ENCODE measurements at regions not wholly inside any gene's neighbourhood (a gene's known extent, or its start where the extent isn't known, plus 50 kb on each side); places are given as distances from the start of the nearest gene placed in this dataset.
A peak's percentile ranks its signal among the peaks of the same experiment; 100 is the strongest.
"Not testable (repeated sequence)": the region's sequence is repeated elsewhere in the genome, so short reads cannot be mapped to it uniquely, and the experiment has no call there.

DNA sequence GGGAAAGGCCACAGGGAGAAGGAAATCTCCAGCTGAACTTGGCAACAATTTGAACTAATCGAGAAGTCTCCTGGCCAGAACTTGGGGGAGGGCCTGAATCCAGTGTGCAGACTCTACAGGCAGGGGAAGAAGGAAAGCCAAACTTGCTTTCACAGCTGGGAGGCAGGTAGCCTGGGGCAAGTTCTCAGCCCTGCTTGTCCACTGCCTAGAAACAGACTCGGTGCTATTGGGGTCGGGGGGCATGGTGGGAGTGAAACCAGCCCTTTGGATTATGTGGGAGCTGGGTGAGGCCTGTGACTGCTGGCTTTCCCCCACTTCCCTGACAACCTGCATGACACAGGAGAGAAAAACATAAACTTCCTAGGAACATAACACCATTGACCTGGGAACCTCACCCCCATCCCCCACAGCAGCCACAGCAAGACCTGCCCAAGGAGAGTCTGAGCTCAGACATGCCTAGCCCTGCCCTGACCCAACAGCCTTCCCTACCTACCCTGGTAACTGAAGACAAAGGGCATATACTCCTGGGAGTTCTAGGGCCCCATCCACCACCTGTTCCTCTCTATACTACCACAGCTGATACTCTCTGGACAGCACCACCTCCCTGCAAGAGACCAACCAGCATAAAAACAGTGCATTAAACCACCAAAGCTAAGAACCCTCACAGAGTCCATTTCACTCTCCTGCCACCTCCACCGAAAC, 103.7 kb upstream of the MNS1 start:
- Mint-ChIP-seq H3K9me3 (peaks cover 6% of the 10 kb centered on the region), H3K27ac (no peak overlapping the region), H3K36me3 (no peaks in the 10 kb centered on the region), H3K4me1 (peaks cover 2% of the 10 kb centered on the region), H3K4me3 (no peak overlapping the region), H3K27me3 (no peaks in the 10 kb centered on the region)
- no peak for DNase-seq

DNA sequence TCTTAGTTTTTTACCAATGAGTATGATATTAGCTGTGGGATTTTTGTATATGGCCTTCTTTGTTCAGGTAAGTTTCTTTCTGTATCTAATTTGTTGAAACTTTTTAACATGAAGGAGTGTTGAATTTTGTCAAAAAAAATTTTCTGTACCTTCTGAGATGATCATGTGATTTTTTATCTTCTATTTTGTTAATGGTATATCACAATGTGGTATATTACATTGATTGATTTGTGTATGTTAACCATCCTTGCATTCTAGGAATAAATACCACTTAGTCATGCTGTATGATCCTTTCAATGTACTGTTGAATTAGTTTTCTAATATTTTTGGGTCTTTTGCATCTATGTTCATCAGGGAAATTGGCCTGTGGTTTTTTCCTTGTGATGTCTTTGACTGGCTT, 92.5 kb upstream of the MNS1 start:
- peaks cover under 1% of the 10 kb centered on the region for H3K27me3 Mint-ChIP-seq
- H3K27ac Mint-ChIP-seq = no peak overlapping the region
- no peak for DNase-seq
- H3K36me3 Mint-ChIP-seq = no peaks in the 10 kb centered on the region
- H3K4me3 Mint-ChIP-seq = no peak overlapping the region
- no peaks in the 10 kb centered on the region for H3K4me1 Mint-ChIP-seq
- H3K9me3 Mint-ChIP-seq = peaks cover 23% of the 10 kb centered on the region

DNA sequence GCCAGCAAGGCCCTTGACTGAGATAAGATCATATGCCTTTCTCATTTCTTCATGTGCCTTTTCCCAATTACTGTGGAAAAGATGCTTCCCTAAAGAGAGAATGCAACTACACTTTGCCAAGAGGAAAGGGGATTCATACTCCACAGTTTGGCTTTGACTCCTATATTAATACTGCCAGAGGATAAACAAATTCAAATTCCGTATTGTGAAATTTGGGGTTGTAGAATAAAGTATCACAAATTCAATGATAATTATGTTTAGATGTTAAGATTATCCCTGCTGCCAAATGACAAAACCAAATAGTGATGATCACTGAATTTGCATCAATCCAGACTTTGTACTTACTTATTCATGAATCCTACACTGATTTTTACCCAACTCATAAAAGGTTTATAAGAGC, 88.5 kb upstream of the MNS1 start:
- no peak for DNase-seq
- no peak overlapping the region for H3K27ac Mint-ChIP-seq
- no peaks in the 10 kb centered on the region for H3K27me3 Mint-ChIP-seq
- no peaks in the 10 kb centered on the region for H3K36me3 Mint-ChIP-seq
- H3K9me3 Mint-ChIP-seq = peaks cover 22% of the 10 kb centered on the region
- no peaks in the 10 kb centered on the region for H3K4me1 Mint-ChIP-seq
- no peak overlapping the region for H3K4me3 Mint-ChIP-seq

DNA sequence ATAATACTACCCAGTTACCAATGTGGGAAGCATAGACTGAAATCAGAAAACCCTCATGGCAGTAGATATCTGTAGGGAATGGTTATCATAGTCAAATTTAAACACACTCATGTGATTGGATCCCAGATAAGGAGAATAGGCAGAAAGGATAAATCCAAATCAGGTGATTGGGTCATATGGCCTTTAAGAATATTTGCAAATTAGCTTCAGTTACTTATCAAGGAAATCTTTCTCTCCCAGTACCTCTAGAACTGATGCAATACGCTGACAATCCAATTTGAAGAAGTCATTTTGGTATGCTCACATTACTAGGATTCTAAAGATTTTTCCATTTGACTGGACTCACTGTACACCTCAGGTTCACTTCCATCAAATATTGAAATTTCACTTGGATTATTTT, 87.7 kb upstream of the MNS1 start:
- no peaks in the 10 kb centered on the region for H3K36me3 Mint-ChIP-seq
- H3K4me1 Mint-ChIP-seq = no peaks in the 10 kb centered on the region
- H3K27ac Mint-ChIP-seq = no peak overlapping the region
- H3K27me3 Mint-ChIP-seq = no peaks in the 10 kb centered on the region
- no peak overlapping the region for H3K4me3 Mint-ChIP-seq
- H3K9me3 Mint-ChIP-seq = peaks cover 14% of the 10 kb centered on the region
- no peak for DNase-seq

DNA sequence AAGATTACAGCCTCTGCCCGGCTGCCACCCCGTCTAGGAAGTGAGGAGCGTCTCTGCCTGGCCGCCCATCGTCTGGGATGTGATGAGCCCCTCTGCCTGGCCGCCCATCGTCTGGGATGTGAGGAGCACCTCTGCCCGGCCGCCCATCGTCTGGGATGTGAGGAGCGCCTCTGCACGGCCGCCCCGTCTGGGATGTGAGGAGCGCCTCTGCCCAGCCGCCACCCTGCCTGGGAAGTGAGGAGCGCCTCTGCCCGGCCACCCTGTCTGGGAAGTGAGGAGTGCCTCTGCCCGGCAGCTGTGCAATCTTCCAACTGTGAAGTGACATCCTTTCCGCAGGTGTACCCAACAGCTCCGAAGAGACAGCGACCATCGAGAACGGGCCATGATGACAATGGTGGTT, 75.6 kb upstream of the MNS1 start:
- not testable (repeated sequence) for H3K4me1 Mint-ChIP-seq, H3K27ac Mint-ChIP-seq, H3K36me3 Mint-ChIP-seq, H3K27me3 Mint-ChIP-seq, DNase-seq, H3K4me3 Mint-ChIP-seq
- H3K9me3 Mint-ChIP-seq = peaks cover 15% of the 10 kb centered on the region

DNA sequence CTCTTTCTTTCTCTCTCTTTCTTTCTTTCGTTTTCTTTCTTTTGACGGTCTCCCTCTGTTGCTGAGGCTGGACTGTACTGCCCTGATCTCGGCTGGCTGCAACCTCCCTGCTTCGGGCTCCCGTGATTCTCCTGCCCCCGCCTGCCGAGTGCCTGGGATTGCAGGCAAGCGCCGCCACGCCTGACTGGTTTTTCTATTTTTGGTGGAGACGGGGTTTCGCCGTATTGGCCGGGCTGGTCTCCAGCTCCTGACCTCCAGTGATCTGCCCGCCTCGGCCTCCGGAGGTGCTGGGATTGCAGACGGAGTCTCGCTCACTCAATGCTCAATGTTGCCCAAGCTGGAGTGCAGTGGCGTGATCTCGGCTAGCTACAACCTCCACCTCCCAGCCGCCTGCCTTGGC, 75.2 kb upstream of the MNS1 start:
- H3K36me3 Mint-ChIP-seq, H3K27ac Mint-ChIP-seq, DNase-seq, H3K27me3 Mint-ChIP-seq, H3K4me1 Mint-ChIP-seq, H3K4me3 Mint-ChIP-seq: not testable (repeated sequence)
- H3K9me3 Mint-ChIP-seq = peaks cover 15% of the 10 kb centered on the region

DNA sequence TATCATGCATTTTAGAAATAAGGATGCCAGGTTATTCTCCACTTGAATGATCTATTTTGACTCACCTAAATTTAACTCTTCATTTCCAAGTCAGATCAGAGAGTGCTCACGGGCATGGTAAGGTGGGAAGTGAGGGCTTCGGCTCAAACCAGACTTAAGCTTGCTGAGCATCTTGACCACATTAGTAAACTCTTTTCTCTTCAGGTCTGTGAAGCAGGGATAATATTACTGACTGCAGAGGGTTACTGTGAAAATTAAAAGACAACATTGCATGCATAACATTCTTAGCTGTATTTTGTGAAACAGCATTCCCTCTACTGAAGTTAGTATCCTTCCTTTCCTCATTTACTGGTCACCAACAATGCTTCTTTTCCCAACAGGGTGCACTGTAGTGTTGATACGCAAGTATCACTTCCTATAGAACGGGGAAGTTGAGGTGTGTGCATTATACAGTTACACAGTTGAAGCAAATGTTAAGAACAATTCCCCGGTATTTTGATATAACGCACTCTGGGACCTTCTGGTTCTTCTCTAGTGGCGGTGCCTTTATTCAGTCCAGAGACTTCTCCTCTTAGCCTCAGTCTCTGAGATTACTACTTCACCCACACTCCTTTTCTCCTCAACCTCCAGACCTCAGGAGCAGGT, 74.1 kb upstream of the MNS1 start:
- H3K4me3 Mint-ChIP-seq = no peak overlapping the region
- no peak overlapping the region for H3K27ac Mint-ChIP-seq
- no peaks in the 10 kb centered on the region for H3K27me3 Mint-ChIP-seq
- H3K9me3 Mint-ChIP-seq = peaks cover 4% of the 10 kb centered on the region
- DNase-seq = no peak
- peaks cover 9% of the 10 kb centered on the region for H3K4me1 Mint-ChIP-seq
- H3K36me3 Mint-ChIP-seq = no peaks in the 10 kb centered on the region

DNA sequence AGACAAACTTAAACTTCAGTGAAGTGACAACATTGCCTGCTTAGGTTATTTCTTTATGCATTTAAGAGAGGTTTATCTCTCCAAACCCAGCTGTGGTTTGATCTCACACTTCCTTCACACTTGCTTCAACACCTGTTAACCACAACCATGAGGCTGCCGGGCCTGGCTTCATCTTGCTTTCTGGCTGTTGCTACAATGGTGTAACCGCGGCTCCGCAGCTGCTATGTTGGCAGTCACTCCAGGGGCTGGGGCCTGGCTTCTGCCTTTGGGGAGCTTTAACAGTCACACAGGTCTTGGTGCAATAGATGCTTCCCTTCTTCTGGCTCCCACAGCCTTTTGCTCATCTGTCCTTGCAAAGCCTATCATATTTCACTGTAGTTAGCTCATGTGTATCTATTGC, 72.9 kb upstream of the MNS1 start:
- Mint-ChIP-seq H3K27ac (no peak overlapping the region), H3K27me3 (no peaks in the 10 kb centered on the region), H3K36me3 (no peaks in the 10 kb centered on the region), H3K4me3 (no peak overlapping the region), H3K9me3 (peaks cover under 1% of the 10 kb centered on the region), H3K4me1 (peaks cover 9% of the 10 kb centered on the region)
- peak; percentile 41 for DNase-seq

DNA sequence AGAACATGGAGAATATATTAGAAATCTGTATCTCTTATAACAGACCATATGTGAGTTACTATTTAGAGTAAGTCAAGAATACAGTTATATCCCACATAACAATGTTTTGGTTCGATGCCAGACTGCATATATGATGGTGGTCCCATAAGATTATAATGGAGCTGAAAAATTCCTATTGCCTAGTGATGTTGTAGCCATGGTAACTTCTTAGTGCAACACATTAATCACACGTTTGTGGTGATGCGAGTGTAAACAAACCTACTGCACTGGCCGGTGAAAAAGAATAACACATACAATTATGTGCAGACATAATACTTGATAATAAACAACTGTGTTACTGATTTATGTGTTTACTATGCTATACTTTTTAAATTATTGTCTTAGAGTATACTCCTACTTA, 69.8 kb upstream of the MNS1 start:
- Mint-ChIP-seq H3K36me3 (no peaks in the 10 kb centered on the region), H3K27me3 (no peaks in the 10 kb centered on the region), H3K9me3 (no peaks in the 10 kb centered on the region), H3K4me3 (no peak overlapping the region), H3K27ac (no peak overlapping the region), H3K4me1 (peaks cover 9% of the 10 kb centered on the region)
- no peak for DNase-seq

DNA sequence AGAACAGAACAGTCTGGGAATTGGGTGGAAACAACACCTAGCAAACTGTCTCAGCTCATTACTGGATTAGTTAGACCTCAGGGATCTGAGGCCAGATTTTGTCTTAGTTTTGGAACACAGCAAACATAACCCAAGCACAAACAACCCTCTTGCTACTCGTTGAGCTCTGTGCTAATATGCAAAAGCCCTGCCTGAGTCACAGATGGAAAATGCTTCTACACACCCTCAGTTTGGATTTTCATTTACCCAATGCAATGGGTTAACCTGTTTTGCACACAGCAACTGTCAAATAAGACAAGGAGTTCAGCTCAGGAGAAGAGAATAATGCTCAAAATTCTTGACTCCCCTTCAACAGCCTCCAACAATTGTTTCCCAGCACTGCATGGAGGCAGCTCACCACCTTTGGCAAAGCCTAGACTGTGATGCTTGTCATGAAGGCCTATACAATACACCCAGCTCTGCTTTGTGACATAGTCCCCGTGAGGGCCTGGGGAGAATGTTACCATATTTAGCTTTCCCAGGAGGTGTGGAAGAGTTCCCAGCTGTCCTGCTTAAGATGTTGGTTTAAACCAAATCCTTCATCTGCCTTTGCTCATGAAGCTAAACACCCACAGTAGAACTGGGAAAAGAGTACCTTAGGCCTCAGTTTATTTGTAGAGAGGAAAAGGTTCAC, 68.9 kb upstream of the MNS1 start:
- no peak for DNase-seq
- no peaks in the 10 kb centered on the region for H3K9me3 Mint-ChIP-seq
- H3K4me3 Mint-ChIP-seq = no peak overlapping the region
- no peaks in the 10 kb centered on the region for H3K27me3 Mint-ChIP-seq
- H3K27ac Mint-ChIP-seq = no peak overlapping the region
- H3K36me3 Mint-ChIP-seq = no peaks in the 10 kb centered on the region
- H3K4me1 Mint-ChIP-seq = peaks cover 9% of the 10 kb centered on the region

DNA sequence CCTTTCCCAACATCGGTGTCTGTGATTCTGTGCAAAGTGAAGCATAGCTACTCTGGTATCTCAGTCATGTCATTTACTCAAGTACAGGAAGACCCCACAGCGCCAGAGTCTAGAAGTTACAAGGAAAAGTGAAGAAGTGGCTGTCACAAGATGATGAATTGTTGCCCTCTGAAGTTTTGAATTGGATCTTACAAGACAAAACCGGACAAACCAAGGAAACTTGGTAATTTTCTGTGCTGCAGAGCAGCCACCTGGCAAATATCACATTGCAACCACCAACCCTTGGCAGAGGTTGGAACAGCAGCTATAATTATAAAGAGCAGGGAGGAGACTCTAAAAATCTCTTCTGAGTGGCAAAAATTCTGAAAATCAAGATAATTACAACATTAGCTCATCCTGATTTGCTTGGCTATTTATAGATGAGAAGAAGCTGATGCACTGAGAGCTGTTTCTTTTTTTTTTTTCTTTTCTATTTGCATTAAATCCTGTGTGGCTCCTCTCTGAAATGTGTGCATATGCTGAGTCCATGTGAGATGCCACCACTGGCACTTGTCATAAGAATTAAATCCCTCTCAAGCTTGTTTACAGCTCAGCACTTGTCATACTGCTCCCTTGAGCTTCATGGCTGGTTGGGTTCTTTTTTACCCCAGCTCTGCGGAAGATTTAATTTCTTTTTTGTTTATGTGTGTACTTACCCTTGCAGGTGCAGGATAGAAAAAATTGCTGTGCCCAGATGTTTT, 68.0 kb upstream of the MNS1 start:
- H3K27ac Mint-ChIP-seq = no peak overlapping the region
- no peak for DNase-seq
- H3K27me3 Mint-ChIP-seq = no peaks in the 10 kb centered on the region
- H3K4me3 Mint-ChIP-seq = no peak overlapping the region
- H3K4me1 Mint-ChIP-seq = peaks cover 6% of the 10 kb centered on the region
- H3K9me3 Mint-ChIP-seq = no peaks in the 10 kb centered on the region
- H3K36me3 Mint-ChIP-seq = no peaks in the 10 kb centered on the region

DNA sequence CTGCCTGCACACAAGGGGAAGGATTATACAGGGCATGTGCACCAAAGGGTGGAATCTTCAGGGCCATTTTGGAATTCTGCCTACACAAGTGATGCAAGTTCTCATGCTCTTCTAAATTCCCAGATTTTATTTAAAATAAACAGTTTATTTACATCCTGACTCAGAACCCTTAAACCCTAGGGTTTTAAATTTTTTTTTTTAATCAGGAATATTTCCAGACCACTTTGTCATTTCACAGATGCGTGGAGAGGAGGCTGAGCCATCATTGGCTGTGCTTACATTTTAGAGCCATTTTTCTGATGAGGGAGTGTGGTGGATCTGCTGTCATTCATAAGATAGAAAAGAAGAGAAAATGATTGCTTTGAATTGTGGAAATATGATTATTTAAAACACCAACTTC, 65.2 kb upstream of the MNS1 start:
- Mint-ChIP-seq H3K27me3 (no peaks in the 10 kb centered on the region), H3K36me3 (no peaks in the 10 kb centered on the region), H3K9me3 (no peaks in the 10 kb centered on the region), H3K27ac (no peak overlapping the region), H3K4me1 (no peaks in the 10 kb centered on the region), H3K4me3 (no peak overlapping the region)
- no peak for DNase-seq

DNA sequence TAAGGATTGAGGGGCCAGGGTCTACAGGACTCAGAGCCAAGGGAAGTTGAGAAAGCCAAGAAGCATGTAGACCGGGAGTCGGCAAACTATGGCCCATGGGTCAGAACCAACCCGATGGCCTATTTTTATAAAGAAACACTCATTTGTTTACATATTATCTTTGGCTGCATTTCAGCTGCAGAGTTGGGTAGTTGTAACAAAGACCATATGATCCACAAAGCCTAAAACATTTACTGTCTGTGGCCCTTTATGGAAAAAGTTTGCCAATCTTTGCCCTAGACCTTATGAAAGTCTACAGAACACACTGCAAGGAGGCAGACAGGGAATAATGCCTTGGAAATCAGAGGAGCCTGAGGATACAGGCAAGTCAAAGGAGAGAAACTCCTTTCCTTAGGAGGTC, 63.2 kb upstream of the MNS1 start:
- H3K9me3 Mint-ChIP-seq = no peaks in the 10 kb centered on the region
- H3K36me3 Mint-ChIP-seq = no peaks in the 10 kb centered on the region
- no peaks in the 10 kb centered on the region for H3K27me3 Mint-ChIP-seq
- no peaks in the 10 kb centered on the region for H3K4me1 Mint-ChIP-seq
- H3K4me3 Mint-ChIP-seq = no peak overlapping the region
- no peak for DNase-seq
- no peak overlapping the region for H3K27ac Mint-ChIP-seq

DNA sequence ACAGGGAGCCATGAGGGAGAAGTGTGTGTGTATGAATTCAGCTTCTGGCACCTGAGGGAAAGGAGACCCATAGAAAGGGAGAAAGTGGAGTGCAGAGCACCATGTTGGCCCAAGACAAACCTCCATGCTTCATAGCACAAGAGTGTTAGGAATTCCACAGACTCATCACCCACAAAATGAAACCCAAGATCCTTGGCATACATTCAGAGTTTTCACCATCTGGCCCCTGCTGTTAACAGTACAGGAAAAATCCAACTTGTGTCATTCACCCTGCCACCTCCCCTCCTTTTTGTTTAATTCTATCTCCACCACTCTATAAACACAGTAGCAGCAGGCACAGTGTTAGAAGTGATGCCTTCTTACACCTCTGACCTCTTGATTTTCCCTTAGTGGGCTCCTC, 60.0 kb upstream of the MNS1 start:
- Mint-ChIP-seq H3K4me1 (no peaks in the 10 kb centered on the region), H3K27me3 (no peaks in the 10 kb centered on the region), H3K4me3 (no peak overlapping the region), H3K36me3 (no peaks in the 10 kb centered on the region), H3K9me3 (no peaks in the 10 kb centered on the region), H3K27ac (no peak overlapping the region)
- no peak for DNase-seq

DNA sequence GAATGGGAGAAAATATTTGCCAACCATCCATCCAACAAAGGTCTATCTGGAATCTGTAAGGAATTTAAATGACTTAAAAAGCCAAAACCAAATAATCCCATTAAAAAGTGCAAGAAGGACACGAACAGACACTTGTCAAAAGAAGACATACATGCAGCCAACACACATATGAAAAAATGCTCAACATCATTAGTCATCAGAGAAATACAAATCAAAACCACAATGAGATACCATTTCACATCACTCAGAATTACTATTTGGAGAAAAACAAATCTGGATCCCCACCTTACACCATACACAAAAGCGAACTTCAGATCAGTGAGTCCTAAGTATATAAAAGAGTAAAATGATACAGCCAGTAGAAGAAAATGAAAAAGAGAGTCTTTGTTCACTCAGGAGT, 58.6 kb upstream of the MNS1 start:
- no peak for DNase-seq
- H3K4me1 Mint-ChIP-seq = no peaks in the 10 kb centered on the region
- peaks cover 4% of the 10 kb centered on the region for H3K27me3 Mint-ChIP-seq
- no peak overlapping the region for H3K27ac Mint-ChIP-seq
- H3K9me3 Mint-ChIP-seq = peaks cover 5% of the 10 kb centered on the region
- H3K4me3 Mint-ChIP-seq = no peak overlapping the region
- H3K36me3 Mint-ChIP-seq = no peaks in the 10 kb centered on the region
